Activated naive CD4-positive, alpha-beta T cell treated with anti-CD3 and anti-CD28 coated beads, Interleukin-2, amount 50 U/mL, for 72 hours (primary cell): ENCODE measurements at regions not wholly inside any gene's neighbourhood (a gene's known extent, or its start where the extent isn't known, plus 50 kb on each side); places are given as distances from the start of the nearest gene placed in this dataset.

ENCODE experiments used
- ATAC-seq, 2 donors: fragments of 150-1000 bp; cut with Tn5 transposase; 2 replicates each; pipeline ENCODE4 v1.10.0; 2021; ENCODE audit warnings: mild to moderate bottlenecking in 2 of 2, moderate library complexity in 2 of 2
- DNase-seq, 2 donors: peaks; one replicate each; pipeline ENCODE4 v3.0.0; 2021 to 2022; ENCODE audit warnings: low spot score in 2 of 2
- H3K27ac Mint-ChIP-seq, 2 donors: one replicate each; pipeline ENCODE4 v1.8.0; 2022; ENCODE audit warnings: mild to moderate bottlenecking in 2 of 2, mixed read lengths in 2 of 2
- H3K36me3 Mint-ChIP-seq, 2 donors: one replicate each; pipeline ENCODE4 v1.8.0; 2022; ENCODE audit warnings: mixed read lengths in 2 of 2
- H3K9me3 Mint-ChIP-seq, 2 donors: one replicate each; pipeline ENCODE4 v1.8.0; 2022; ENCODE audit warnings: mixed read lengths in 2 of 2

GRCh38 chr3:69602112-69602511, 137.2 kb upstream of the MITF start:
- DNase-seq (no peak), ATAC-seq (no peak)
- peaks cover 5% of the 10 kb centered on the region in 2 donors for H3K9me3 Mint-ChIP-seq
- H3K36me3 Mint-ChIP-seq, result no peaks in the 10 kb centered on the region
- no peak overlapping the region for H3K27ac Mint-ChIP-seq

GRCh38 chr3:69594286-69594685, 145.0 kb upstream of the MITF start:
- no peak overlapping the region for H3K27ac Mint-ChIP-seq
- DNase-seq, result no peak
- peaks cover 0 to 5% of the 10 kb centered on the region in 2 donors for H3K9me3 Mint-ChIP-seq
- no peak for ATAC-seq
- H3K36me3 Mint-ChIP-seq, result no peaks in the 10 kb centered on the region

- DNase-seq, result no peak
- peaks cover 0 to 7% of the 10 kb centered on the region in 2 donors for H3K36me3 Mint-ChIP-seq
- peaks cover 8 to 14% of the 10 kb centered on the region in 2 donors for H3K9me3 Mint-ChIP-seq
- no peak for ATAC-seq
- H3K27ac Mint-ChIP-seq, result no peak overlapping the region
Measured at GRCh38 chr3:69591164-69591736, 148.0 kb upstream of the MITF start.

- ATAC-seq, result no peak
Measured at GRCh38 chr3:69590111-69590510, 149.2 kb upstream of the MITF start.

GRCh38 chr3:69588170-69588569, 151.1 kb upstream of the MITF start:
- ATAC-seq (no peak), DNase-seq (no peak)
- Mint-ChIP-seq H3K36me3 (peaks cover 0 to 7% of the 10 kb centered on the region in 2 donors), H3K9me3 (peaks cover 13 to 31% of the 10 kb centered on the region in 2 donors), H3K27ac (no peak overlapping the region)

More at GRCh38 chr3:69590111-69590510, 149.2 kb upstream of the MITF start:
- Mint-ChIP-seq H3K9me3 (peaks cover 8 to 23% of the 10 kb centered on the region in 2 donors), H3K27ac (no peak overlapping the region), H3K36me3 (peaks cover 0 to 7% of the 10 kb centered on the region in 2 donors)
- DNase-seq, result no peak

- Mint-ChIP-seq H3K9me3 (peaks cover 13 to 26% of the 10 kb centered on the region in 2 donors), H3K27ac (no peak overlapping the region), H3K36me3 (peaks cover 0 to 7% of the 10 kb centered on the region in 2 donors)
- ATAC-seq (no peak), DNase-seq (no peak)
Measured at GRCh38 chr3:69585472-69585871, 153.8 kb upstream of the MITF start.

GRCh38 chr3:69582044-69582443, 157.2 kb upstream of the MITF start:
- Mint-ChIP-seq H3K9me3 (peaks cover 11 to 20% of the 10 kb centered on the region in 2 donors), H3K36me3 (peaks cover 0 to 6% of the 10 kb centered on the region in 2 donors), H3K27ac (no peak overlapping the region)
- no peak for ATAC-seq
- no peak for DNase-seq

GRCh38 chr3:69579306-69580041, 159.8 kb upstream of the MITF start:
- peaks cover 3 to 6% of the 10 kb centered on the region in 2 donors for H3K9me3 Mint-ChIP-seq
- H3K27ac Mint-ChIP-seq, result no peak overlapping the region
- ATAC-seq, result no peak
- DNase-seq, result no peak
- H3K36me3 Mint-ChIP-seq, result peaks cover 0 to 4% of the 10 kb centered on the region in 2 donors

GRCh38 chr3:69569520-69569919, 169.7 kb upstream of the MITF start:
- DNase-seq, result no peak
- ATAC-seq, result no peak
- Mint-ChIP-seq H3K9me3 (peaks cover 5 to 11% of the 10 kb centered on the region in 2 donors), H3K27ac (no peak overlapping the region), H3K36me3 (peaks cover 0 to 6% of the 10 kb centered on the region in 2 donors)

- ATAC-seq, result no peak
- no peak for DNase-seq
- Mint-ChIP-seq H3K36me3 (peaks cover 0 to 6% of the 10 kb centered on the region in 2 donors), H3K27ac (no peak overlapping the region), H3K9me3 (peaks cover 5 to 11% of the 10 kb centered on the region in 2 donors)
Measured at GRCh38 chr3:69568951-69569350, 170.3 kb upstream of the MITF start.

- peaks cover 5 to 11% of the 10 kb centered on the region in 2 donors for H3K9me3 Mint-ChIP-seq
- no peak overlapping the region for H3K27ac Mint-ChIP-seq
- no peak for DNase-seq
Measured at GRCh38 chr3:69568458-69568857, 170.8 kb upstream of the MITF start.

GRCh38 chr3:69567710-69568052, 171.6 kb upstream of the MITF start:
- ATAC-seq (no peak), DNase-seq (no peak)
- H3K27ac Mint-ChIP-seq, result no peak overlapping the region
- H3K36me3 Mint-ChIP-seq, result peaks cover 0 to 6% of the 10 kb centered on the region in 2 donors
- peaks cover 5 to 11% of the 10 kb centered on the region in 2 donors for H3K9me3 Mint-ChIP-seq

More at GRCh38 chr3:69568458-69568857, 170.8 kb upstream of the MITF start:
- peaks cover 0 to 6% of the 10 kb centered on the region in 2 donors for H3K36me3 Mint-ChIP-seq
- ATAC-seq, result no peak

- ATAC-seq (no peak), DNase-seq (no peak)
- Mint-ChIP-seq H3K27ac (no peak overlapping the region), H3K36me3 (peaks cover 0 to 6% of the 10 kb centered on the region in 2 donors), H3K9me3 (peaks cover 5 to 11% of the 10 kb centered on the region in 2 donors)
Measured at GRCh38 chr3:69567023-69567709, 172.1 kb upstream of the MITF start.

GRCh38 chr3:69566275-69566674, 173.0 kb upstream of the MITF start:
- Mint-ChIP-seq H3K9me3 (peaks cover 5 to 11% of the 10 kb centered on the region in 2 donors), H3K36me3 (peaks cover 0 to 6% of the 10 kb centered on the region in 2 donors), H3K27ac (no peak overlapping the region)
- no peak for DNase-seq
- no peak for ATAC-seq

GRCh38 chr3:69565316-69565715, 173.9 kb upstream of the MITF start:
- peaks cover 0 to 6% of the 10 kb centered on the region in 2 donors for H3K36me3 Mint-ChIP-seq
- ATAC-seq (no peak), DNase-seq (no peak)
- H3K9me3 Mint-ChIP-seq, result peaks cover 5 to 11% of the 10 kb centered on the region in 2 donors
- no peak overlapping the region for H3K27ac Mint-ChIP-seq

- no peak for DNase-seq
- peaks cover 0 to 6% of the 10 kb centered on the region in 2 donors for H3K36me3 Mint-ChIP-seq
- H3K9me3 Mint-ChIP-seq, result peaks cover 5 to 11% of the 10 kb centered on the region in 2 donors
- ATAC-seq, result no peak
- no peak overlapping the region for H3K27ac Mint-ChIP-seq
Measured at GRCh38 chr3:69563981-69564380, 175.3 kb upstream of the MITF start.

GRCh38 chr3:69563151-69563550, 176.1 kb upstream of the MITF start:
- Mint-ChIP-seq H3K9me3 (peaks cover 5 to 11% of the 10 kb centered on the region in 2 donors), H3K27ac (no peak overlapping the region), H3K36me3 (peaks cover 0 to 6% of the 10 kb centered on the region in 2 donors)
- DNase-seq (no peak), ATAC-seq (no peak)
